ENCODE measurements at regions not wholly inside any gene's neighbourhood (a gene's known extent, or its start where the extent isn't known, plus 50 kb on each side); places are given as distances from the start of the nearest gene placed in this dataset.

GRCh38 chr6:104414723-104415122 lies 445.0 kb downstream of the HACE1 start:
- Histone ChIP-seq H3K4me3 (no peak overlapping the region), H3K27ac (no peak overlapping the region), H3K27me3 (no peaks in the 10 kb centered on the region), H3K36me3 (no peaks in the 10 kb centered on the region), H3K9me3 (no peaks in the 10 kb centered on the region), H3K4me1 (no peaks in the 10 kb centered on the region)
- TF ChIP-seq POLR2AphosphoS5 (IDR thresholded peaks at IDR 0.05) (no peak), POLR2A (IDR thresholded peaks at IDR 0.05) (no peak), EP300 (IDR thresholded peaks at IDR 0.05) (no peak)
- TF ChIP-seq, protein P1, sequence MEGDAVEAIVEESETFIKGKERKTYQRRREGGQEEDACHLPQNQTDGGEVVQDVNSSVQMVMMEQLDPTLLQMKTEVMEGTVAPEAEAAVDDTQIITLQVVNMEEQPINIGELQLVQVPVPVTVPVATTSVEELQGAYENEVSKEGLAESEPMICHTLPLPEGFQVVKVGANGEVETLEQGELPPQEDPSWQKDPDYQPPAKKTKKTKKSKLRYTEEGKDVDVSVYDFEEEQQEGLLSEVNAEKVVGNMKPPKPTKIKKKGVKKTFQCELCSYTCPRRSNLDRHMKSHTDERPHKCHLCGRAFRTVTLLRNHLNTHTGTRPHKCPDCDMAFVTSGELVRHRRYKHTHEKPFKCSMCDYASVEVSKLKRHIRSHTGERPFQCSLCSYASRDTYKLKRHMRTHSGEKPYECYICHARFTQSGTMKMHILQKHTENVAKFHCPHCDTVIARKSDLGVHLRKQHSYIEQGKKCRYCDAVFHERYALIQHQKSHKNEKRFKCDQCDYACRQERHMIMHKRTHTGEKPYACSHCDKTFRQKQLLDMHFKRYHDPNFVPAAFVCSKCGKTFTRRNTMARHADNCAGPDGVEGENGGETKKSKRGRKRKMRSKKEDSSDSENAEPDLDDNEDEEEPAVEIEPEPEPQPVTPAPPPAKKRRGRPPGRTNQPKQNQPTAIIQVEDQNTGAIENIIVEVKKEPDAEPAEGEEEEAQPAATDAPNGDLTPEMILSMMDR (IDR thresholded peaks at IDR 0.05): no peak
- intact Hi-C loops (cut with DNase I; ENCODE audit: low total_unique reads): no loop called here
- WGBS, 5 donors: 85 to 92% (median 91%) methylated on average over 1 of the region's 1 CpG
- DNase-seq: no peak

DNA sequence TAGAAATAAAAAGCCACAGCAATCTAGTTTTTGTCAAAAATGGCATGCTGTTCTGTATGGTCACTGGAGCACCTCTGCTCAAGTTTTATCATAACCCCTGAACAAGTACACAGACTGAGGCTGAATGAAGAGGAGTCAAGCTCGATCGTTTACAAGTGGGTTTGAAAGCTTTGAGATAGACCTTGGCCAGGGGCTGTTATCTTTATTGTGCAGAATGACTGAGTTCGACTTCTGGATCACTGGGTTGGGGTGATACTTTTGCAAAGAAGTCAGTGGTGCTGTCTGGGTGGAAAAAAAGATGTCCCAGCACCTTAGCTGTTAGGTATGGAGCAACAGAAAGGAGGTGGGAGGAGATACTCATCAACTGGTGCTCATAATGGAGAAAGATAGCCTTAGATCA lies 446.0 kb downstream of the HACE1 start:
- Histone ChIP-seq H3K4me1 (no peaks in the 10 kb centered on the region), H3K36me3 (no peaks in the 10 kb centered on the region), H3K27ac (no peak overlapping the region), H3K4me3 (no peak overlapping the region), H3K27me3 (no peaks in the 10 kb centered on the region), H3K9me3 (no peaks in the 10 kb centered on the region)
- no peak for TF ChIP-seq POLR2A (IDR thresholded peaks at IDR 0.05)
- TF ChIP-seq, protein P1 (IDR thresholded peaks at IDR 0.05): no peak
- TF ChIP-seq POLR2AphosphoS5 (IDR thresholded peaks at IDR 0.05): no peak
- no peak for TF ChIP-seq EP300 (IDR thresholded peaks at IDR 0.05)
- intact Hi-C loops (cut with DNase I; ENCODE audit: low total_unique reads): no loop called here
- DNase-seq: no peak
- WGBS, 5 donors: 68 to 78% (median 74%) methylated on average over 3 of the region's 3 CpGs

- Histone ChIP-seq H3K4me1 (no peaks in the 10 kb centered on the region), H3K9me3 (no peaks in the 10 kb centered on the region)
- DNase-seq: no peak
These were observed 448.4 kb downstream of the HACE1 start for GRCh38 chr6:104411302-104411701.

DNA sequence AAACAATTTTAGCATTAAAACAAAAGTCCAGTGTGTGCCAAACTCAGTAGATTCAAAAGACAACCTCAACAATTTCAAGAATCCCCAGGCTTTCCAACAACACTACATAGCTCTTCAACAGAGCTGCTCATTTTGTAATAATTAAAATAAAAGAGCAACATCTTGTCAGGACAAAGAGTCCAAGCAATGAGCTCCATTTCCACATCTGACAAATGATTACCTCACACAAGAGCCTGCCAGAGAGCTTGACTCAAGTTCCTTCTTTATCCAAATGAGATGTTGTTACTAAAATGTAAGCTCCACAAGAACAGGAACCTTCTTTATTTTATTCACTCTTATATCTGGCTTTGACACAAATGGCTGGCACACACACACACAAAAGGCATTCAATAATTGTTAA lies 449.8 kb downstream of the HACE1 start:
- Histone ChIP-seq H3K4me3 (no peak overlapping the region), H3K36me3 (no peaks in the 10 kb centered on the region), H3K27ac (no peak overlapping the region), H3K4me1 (no peaks in the 10 kb centered on the region), H3K9me3 (no peaks in the 10 kb centered on the region), H3K27me3 (no peaks in the 10 kb centered on the region)
- TF ChIP-seq, protein P1 (IDR thresholded peaks at IDR 0.05): no peak
- no peak for TF ChIP-seq POLR2A (IDR thresholded peaks at IDR 0.05)
- no peak for TF ChIP-seq EP300 (IDR thresholded peaks at IDR 0.05)
- no peak for TF ChIP-seq POLR2AphosphoS5 (IDR thresholded peaks at IDR 0.05)
- intact Hi-C loops (cut with DNase I; ENCODE audit: low total_unique reads): no loop called here
- no peak for DNase-seq

More at GRCh38 chr6:104411302-104411701, 448.4 kb downstream of the HACE1 start:
- intact Hi-C loops (cut with DNase I; ENCODE audit: low total_unique reads): no loop called here
- TF ChIP-seq POLR2AphosphoS5 (IDR thresholded peaks at IDR 0.05) (no peak), POLR2A (IDR thresholded peaks at IDR 0.05) (no peak), EP300 (IDR thresholded peaks at IDR 0.05) (no peak)
- TF ChIP-seq, protein P1 (IDR thresholded peaks at IDR 0.05): no peak
- 76 to 85% (median 81%) methylated on average over 6 of the region's 6 CpGs for WGBS, 5 donors
- Histone ChIP-seq H3K27me3 (no peaks in the 10 kb centered on the region), H3K36me3 (no peaks in the 10 kb centered on the region), H3K4me3 (no peak overlapping the region), H3K27ac (no peak overlapping the region)
